HepG2 (cell line): ENCODE measurements at regions not wholly inside any gene's neighbourhood (a gene's known extent, or its start where the extent isn't known, plus 50 kb on each side); places are given as distances from the start of the nearest gene placed in this dataset.

ENCODE experiments used
- FOXO4 ChIP-seq: sonication (generic); formaldehyde crosslinking; conservative IDR thresholded peaks from 2 replicates; pipeline ENCODE4 v1.8.1; 2023; ENCODE audit warnings: missing genetic modification reagents
- SRSF4 ChIP-seq: fragments of 200-400 bp; formaldehyde crosslinking; IDR thresholded peaks from one replicate; pipeline ENCODE4 v1.6.1; 2018; ENCODE audit warnings: mild to moderate bottlenecking, low read depth, low read length, moderate library complexity; ENCODE audit not compliant: poor library complexity, severe bottlenecking
- YEATS2 ChIP-seq: sonication (generic); formaldehyde crosslinking; IDR thresholded peaks from 2 replicates; pipeline ENCODE4 v1.4.0; 2020; ENCODE audit warnings: missing genetic modification reagents, borderline replicate concordance
- ZBTB21 ChIP-seq: sonication (generic); formaldehyde crosslinking; IDR thresholded peaks from 2 replicates; pipeline ENCODE4 v1.4.0; 2020; ENCODE audit warnings: missing genetic modification reagents
- ZBTB40 ChIP-seq, 2 experiments: fragments of 450-650 bp in 1 of 2; sonication (generic) in 1 of 2; formaldehyde crosslinking in 1 of 2; IDR thresholded peaks; 2 replicates each; pipeline versions ENCODE4 v1.6.1 to v1.8.0; 2016 to 2022; ENCODE audit warnings: antibody characterized with exemption in 1 of 2, mild to moderate bottlenecking in 1 of 2, missing genetic modification reagents in 1 of 2
- ZNF562 ChIP-seq: sonication (generic); formaldehyde crosslinking; IDR thresholded peaks from 2 replicates; pipeline ENCODE4 v1.8.0; 2022; ENCODE audit warnings: missing genetic modification reagents, borderline replicate concordance
- ZNF704 ChIP-seq: sonication (generic); formaldehyde crosslinking; IDR thresholded peaks from 2 replicates; pipeline ENCODE4 v1.8.1; 2023; ENCODE audit warnings: mild to moderate bottlenecking, inconsistent platforms, moderate library complexity, missing genetic modification reagents, borderline replicate concordance
- ZNF788 ChIP-seq: sonication (generic); formaldehyde crosslinking; IDR thresholded peaks from 2 replicates; pipeline ENCODE4 v1.5.0; 2020; ENCODE audit warnings: mild to moderate bottlenecking, missing genetic modification reagents, borderline replicate concordance

- TF ChIP-seq YEATS2 (CRISPR knock-in tag) = no peak
- TF ChIP-seq ZNF562 (CRISPR knock-in tag) = no peak
- no peak for TF ChIP-seq FOXO4 (CRISPR knock-in tag)
- no peak for TF ChIP-seq ZNF704
- TF ChIP-seq SRSF4 = no peak
- TF ChIP-seq ZBTB40 (IDR thresholded peaks at IDR 0.05) = no peak
- TF ChIP-seq ZBTB40 (CRISPR knock-in tag; IDR thresholded peaks at IDR 0.05) = no peak
- no peak for TF ChIP-seq ZNF788
- no peak for TF ChIP-seq ZBTB21
Observed at GRCh38 chr5:90133941-90134340, 275.6 kb downstream of the CETN3 start.
